ENCODE measurements at regions not wholly inside any gene's neighbourhood (a gene's known extent, or its start where the extent isn't known, plus 50 kb on each side); places are given as distances from the start of the nearest gene placed in this dataset.

DNA sequence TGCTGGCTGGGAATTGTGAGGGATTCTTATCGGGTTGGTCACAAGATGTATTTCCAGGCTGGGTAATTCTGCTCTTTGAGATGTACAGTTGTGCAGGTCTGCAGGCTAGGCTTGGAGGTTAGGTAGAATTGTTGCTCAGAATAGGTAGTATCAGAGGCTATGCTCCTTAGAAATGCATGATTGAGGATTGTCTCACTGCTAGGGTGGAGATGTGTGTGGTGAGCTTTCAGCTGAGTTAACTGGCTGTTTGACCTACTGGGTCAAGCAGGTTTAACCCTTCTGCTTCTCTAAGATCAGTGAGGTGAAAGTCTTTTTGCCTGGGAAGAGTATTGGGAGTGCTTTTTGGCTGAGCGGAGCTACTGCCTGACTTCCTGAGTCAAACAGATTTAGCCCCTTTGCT lies 701.1 kb downstream of the UTRN start:
- Histone ChIP-seq H3K4me3 (no peak overlapping the region), H3K27me3 (no peaks in the 10 kb centered on the region), H3K9me3 (peaks cover 0 to 3% of the 10 kb centered on the region in 2 donors), H3K36me3 (no peaks in the 10 kb centered on the region), H3K4me1 (no peaks in the 10 kb centered on the region), H3K27ac (no peak overlapping the region)
- DNase-seq (no peak), ATAC-seq (no peak)
- TF ChIP-seq, protein P1, sequence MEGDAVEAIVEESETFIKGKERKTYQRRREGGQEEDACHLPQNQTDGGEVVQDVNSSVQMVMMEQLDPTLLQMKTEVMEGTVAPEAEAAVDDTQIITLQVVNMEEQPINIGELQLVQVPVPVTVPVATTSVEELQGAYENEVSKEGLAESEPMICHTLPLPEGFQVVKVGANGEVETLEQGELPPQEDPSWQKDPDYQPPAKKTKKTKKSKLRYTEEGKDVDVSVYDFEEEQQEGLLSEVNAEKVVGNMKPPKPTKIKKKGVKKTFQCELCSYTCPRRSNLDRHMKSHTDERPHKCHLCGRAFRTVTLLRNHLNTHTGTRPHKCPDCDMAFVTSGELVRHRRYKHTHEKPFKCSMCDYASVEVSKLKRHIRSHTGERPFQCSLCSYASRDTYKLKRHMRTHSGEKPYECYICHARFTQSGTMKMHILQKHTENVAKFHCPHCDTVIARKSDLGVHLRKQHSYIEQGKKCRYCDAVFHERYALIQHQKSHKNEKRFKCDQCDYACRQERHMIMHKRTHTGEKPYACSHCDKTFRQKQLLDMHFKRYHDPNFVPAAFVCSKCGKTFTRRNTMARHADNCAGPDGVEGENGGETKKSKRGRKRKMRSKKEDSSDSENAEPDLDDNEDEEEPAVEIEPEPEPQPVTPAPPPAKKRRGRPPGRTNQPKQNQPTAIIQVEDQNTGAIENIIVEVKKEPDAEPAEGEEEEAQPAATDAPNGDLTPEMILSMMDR (IDR thresholded peaks at IDR 0.05) = no peak
- intact Hi-C loops (cut with DNase I) = no loop called here

DNA sequence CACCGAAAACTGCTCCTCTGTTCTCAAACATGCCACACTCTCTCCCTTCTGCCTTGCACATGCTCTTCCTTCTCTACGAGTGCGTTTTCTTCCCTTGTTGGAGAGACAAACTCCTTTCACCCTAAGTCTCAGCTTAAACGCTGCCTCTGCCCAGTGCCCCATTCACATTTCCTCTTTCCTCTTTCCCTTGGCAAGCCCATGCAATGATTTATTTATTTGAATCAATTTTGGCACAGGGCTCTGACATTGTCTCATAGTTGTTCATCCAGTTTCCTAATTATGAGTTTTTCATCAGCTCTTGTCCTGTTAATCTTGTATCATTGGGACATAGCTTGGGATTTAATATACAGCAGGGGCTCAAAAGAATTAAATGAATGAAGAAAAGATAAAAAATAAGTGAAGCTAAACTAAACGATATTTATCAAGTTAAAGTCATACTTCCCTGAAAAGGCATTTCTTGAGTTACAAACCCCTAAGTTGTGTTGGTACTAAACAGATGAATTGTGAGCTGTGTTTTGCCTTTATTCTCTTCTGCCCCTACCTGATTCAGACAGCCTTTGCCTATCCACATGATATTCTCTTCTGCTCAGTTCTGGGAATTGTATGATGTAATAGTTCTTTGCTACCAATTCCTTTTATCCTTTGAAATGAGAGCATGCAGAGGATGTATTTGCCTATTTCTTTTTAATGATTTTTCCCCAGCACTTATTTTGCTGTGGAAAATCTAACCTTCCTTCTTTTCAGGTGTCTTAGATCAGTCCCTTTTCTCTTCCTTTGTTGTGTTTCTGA lies 704.4 kb downstream of the UTRN start:
- Histone ChIP-seq H3K27me3 (no peaks in the 10 kb centered on the region), H3K27ac (no peak overlapping the region), H3K36me3 (no peaks in the 10 kb centered on the region), H3K4me3 (no peak overlapping the region), H3K4me1 (no peaks in the 10 kb centered on the region), H3K9me3 (no peaks in the 10 kb centered on the region)
- DNase-seq (no peak), ATAC-seq (no peak)
- TF ChIP-seq, protein P1 (IDR thresholded peaks at IDR 0.05) = no peak
- intact Hi-C loops (cut with DNase I) = no loop called here

DNA sequence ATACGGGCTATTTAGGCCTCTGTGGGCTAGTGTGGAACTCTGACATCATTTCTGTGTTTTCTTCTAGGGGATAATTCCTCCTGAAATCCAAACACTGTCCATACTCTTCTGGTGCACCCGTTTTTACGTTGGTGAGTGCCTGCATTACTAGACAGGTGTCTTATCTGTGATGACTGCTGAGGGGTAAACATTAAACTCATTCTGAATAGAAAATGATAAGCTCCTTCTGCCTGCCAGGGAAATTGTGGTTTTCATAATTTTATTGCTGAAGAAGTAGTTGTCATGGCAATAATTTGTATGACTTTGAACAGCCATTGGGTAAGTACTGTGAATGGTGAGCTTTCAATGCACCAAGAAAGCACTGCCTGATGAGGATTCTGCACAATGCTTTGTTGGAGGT lies 705.6 kb downstream of the UTRN start:
- Histone ChIP-seq H3K4me3 (no peak overlapping the region), H3K27me3 (no peaks in the 10 kb centered on the region), H3K9me3 (no peaks in the 10 kb centered on the region), H3K27ac (no peak overlapping the region), H3K4me1 (no peaks in the 10 kb centered on the region), H3K36me3 (no peaks in the 10 kb centered on the region)
- TF ChIP-seq, protein P1 (IDR thresholded peaks at IDR 0.05) = no peak
- ATAC-seq = no peak
- intact Hi-C loops (cut with DNase I) = no loop called here
- DNase-seq = no peak

- no peaks in the 10 kb centered on the region for H3K4me1 ChIP-seq
- no peak overlapping the region for H3K27ac ChIP-seq
- intact Hi-C loops (cut with DNase I) = no loop called here
- DNase-seq (no peak), ATAC-seq (no peak)
- H3K27me3 ChIP-seq = no peaks in the 10 kb centered on the region
- TF ChIP-seq, protein P1 (IDR thresholded peaks at IDR 0.05) = no peak
- H3K9me3 ChIP-seq = no peaks in the 10 kb centered on the region
- no peaks in the 10 kb centered on the region for H3K36me3 ChIP-seq
- H3K4me3 ChIP-seq = no peak overlapping the region
These were observed 708.7 kb downstream of the UTRN start for GRCh38 chr6:144993870-144994269.

DNA sequence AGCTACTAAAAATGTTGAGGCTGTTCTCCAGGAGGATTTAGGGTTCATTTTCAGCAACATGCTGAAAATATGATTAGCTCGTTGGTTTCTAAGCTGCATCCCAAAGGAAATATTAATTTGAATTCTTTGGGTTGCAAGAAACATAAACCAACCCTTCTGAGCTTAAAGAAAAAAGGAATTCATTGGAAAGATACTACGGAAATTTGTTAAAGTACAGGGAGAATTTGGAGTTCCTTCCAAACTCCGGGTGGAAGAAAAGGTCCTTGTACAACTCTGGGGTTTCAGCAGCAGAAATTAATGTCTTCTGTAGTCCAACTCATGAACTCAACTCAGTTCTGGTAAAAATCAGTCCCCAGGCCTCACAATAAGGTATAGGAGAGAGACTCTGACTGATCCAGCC lies 712.9 kb downstream of the UTRN start:
- H3K4me1 ChIP-seq = no peaks in the 10 kb centered on the region
- ATAC-seq (no peak), DNase-seq (no peak)
- H3K27ac ChIP-seq = no peak overlapping the region
- no peaks in the 10 kb centered on the region for H3K9me3 ChIP-seq
- no peaks in the 10 kb centered on the region for H3K27me3 ChIP-seq
- TF ChIP-seq, protein P1 (IDR thresholded peaks at IDR 0.05) = no peak
- intact Hi-C loops (cut with DNase I) = no loop called here
- no peaks in the 10 kb centered on the region for H3K36me3 ChIP-seq
- no peak overlapping the region for H3K4me3 ChIP-seq
